ENCODE measurements at regions not wholly inside any gene's neighbourhood (a gene's known extent, or its start where the extent isn't known, plus 50 kb on each side); places are given as distances from the start of the nearest gene placed in this dataset.

DNA sequence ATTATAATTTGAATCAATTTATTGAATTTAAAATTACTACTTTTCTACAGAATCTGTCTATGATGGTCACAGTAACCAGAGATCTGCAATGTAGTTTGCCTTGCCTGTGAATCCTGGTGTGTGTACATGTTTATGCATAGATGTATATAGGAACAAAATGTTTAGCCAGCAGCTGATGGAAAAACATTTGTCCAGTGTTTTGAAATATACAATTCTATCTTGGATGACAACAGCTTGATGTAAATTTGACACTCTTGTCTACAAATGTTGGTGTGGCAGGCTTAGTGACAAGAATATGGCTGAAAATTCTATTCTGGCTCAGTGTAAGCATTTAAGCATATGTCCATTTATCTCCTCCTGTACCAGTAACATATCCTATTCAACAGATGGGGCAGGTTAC, 229.4 kb downstream of the RCHY1 start:
- TF ChIP-seq, protein P1, sequence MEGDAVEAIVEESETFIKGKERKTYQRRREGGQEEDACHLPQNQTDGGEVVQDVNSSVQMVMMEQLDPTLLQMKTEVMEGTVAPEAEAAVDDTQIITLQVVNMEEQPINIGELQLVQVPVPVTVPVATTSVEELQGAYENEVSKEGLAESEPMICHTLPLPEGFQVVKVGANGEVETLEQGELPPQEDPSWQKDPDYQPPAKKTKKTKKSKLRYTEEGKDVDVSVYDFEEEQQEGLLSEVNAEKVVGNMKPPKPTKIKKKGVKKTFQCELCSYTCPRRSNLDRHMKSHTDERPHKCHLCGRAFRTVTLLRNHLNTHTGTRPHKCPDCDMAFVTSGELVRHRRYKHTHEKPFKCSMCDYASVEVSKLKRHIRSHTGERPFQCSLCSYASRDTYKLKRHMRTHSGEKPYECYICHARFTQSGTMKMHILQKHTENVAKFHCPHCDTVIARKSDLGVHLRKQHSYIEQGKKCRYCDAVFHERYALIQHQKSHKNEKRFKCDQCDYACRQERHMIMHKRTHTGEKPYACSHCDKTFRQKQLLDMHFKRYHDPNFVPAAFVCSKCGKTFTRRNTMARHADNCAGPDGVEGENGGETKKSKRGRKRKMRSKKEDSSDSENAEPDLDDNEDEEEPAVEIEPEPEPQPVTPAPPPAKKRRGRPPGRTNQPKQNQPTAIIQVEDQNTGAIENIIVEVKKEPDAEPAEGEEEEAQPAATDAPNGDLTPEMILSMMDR (IDR thresholded peaks at IDR 0.05): no peak
- no peak for TF ChIP-seq POLR2AphosphoS5 (IDR thresholded peaks at IDR 0.05)
- no peak for TF ChIP-seq EP300 (IDR thresholded peaks at IDR 0.05)
- no peak for TF ChIP-seq POLR2A (IDR thresholded peaks at IDR 0.05)

Measured in stomach (tissue), 4 donors.